ENCODE measurements at regions not wholly inside any gene's neighbourhood (a gene's known extent, or its start where the extent isn't known, plus 50 kb on each side); places are given as distances from the start of the nearest gene placed in this dataset.
"Not testable (repeated sequence)": the region's sequence is repeated elsewhere in the genome, so short reads cannot be mapped to it uniquely, and the experiment has no call there.

DNA sequence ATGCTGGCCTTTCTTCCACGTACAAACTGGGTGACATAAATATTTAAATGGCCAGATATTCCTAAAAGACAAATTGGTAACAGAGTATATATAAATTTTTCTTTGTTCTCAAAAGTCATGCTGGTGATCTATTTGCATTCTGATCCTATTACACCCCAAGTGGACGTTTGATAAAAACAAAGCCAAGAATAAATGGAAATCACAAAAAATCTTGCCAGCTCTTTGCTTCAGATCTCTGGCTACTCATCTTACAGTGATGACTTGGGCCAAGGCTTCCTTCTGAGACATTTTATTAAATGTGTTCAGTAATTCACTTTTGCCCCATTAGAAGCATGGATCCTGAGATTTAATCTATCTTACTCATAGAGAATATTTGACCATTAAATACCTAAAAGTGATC, 444.3 kb upstream of the PIK3R1 start:
- H3K79me2 ChIP-seq (ENCODE audit: insufficient read depth, low read length), result no peaks in the 10 kb centered on the region
- no peak overlapping the region for H3K4me3 ChIP-seq (ENCODE audit: insufficient read depth, low read depth, low read length)
- no peak for FAIRE-seq
- no peak overlapping the region for H3K27ac ChIP-seq (ENCODE audit: low read depth, low read length)
- H3K27me3 Mint-ChIP-seq (ENCODE audit: low read depth, unreplicated experiment), result no peaks in the 10 kb centered on the region
- no peaks in the 10 kb centered on the region for H3K9me3 Mint-ChIP-seq (ENCODE audit: unreplicated experiment)
- H3K9ac ChIP-seq (ENCODE audit: low read length), result no peak overlapping the region
- no peak overlapping the region for H2AFZ ChIP-seq (ENCODE audit: low read depth, low read length)
- no peaks in the 10 kb centered on the region for H3K27me3 ChIP-seq (ENCODE audit: insufficient read depth, low read length)
- no peak overlapping the region for H3K4me3 Mint-ChIP-seq (ENCODE audit: unreplicated experiment)
- H3K4me1 Mint-ChIP-seq (ENCODE audit: low read depth, unreplicated experiment), result peaks cover 8% of the 10 kb centered on the region
- H4K20me1 ChIP-seq (ENCODE audit: insufficient read depth, low read length), result no peaks in the 10 kb centered on the region
- DNase-seq (ENCODE audit: low read depth), result peak; percentile 43
- H3K36me3 ChIP-seq (ENCODE audit: insufficient read depth, low read length), result no peaks in the 10 kb centered on the region
- no peaks in the 10 kb centered on the region for H3K36me3 Mint-ChIP-seq (ENCODE audit: low read depth, unreplicated experiment)
- H3K4me2 ChIP-seq (ENCODE audit: low read length), result no peak overlapping the region
- H3K9me3 ChIP-seq (ENCODE audit: insufficient read depth, low read depth, low read length), result no peaks in the 10 kb centered on the region
- no peak overlapping the region for H3K27ac Mint-ChIP-seq (ENCODE audit: unreplicated experiment)
- TF ChIP-seq EZH2 (IDR thresholded peaks at IDR 0.05; ENCODE audit: insufficient read depth, low read length), result no peak
- TF ChIP-seq, protein P1, sequence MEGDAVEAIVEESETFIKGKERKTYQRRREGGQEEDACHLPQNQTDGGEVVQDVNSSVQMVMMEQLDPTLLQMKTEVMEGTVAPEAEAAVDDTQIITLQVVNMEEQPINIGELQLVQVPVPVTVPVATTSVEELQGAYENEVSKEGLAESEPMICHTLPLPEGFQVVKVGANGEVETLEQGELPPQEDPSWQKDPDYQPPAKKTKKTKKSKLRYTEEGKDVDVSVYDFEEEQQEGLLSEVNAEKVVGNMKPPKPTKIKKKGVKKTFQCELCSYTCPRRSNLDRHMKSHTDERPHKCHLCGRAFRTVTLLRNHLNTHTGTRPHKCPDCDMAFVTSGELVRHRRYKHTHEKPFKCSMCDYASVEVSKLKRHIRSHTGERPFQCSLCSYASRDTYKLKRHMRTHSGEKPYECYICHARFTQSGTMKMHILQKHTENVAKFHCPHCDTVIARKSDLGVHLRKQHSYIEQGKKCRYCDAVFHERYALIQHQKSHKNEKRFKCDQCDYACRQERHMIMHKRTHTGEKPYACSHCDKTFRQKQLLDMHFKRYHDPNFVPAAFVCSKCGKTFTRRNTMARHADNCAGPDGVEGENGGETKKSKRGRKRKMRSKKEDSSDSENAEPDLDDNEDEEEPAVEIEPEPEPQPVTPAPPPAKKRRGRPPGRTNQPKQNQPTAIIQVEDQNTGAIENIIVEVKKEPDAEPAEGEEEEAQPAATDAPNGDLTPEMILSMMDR (IDR thresholded peaks at IDR 0.05; ENCODE audit: insufficient read depth, low read depth, low read length), result no peak
- peaks cover 14% of the 10 kb centered on the region for H3K4me1 ChIP-seq (ENCODE audit: insufficient read depth, low read length)

DNA sequence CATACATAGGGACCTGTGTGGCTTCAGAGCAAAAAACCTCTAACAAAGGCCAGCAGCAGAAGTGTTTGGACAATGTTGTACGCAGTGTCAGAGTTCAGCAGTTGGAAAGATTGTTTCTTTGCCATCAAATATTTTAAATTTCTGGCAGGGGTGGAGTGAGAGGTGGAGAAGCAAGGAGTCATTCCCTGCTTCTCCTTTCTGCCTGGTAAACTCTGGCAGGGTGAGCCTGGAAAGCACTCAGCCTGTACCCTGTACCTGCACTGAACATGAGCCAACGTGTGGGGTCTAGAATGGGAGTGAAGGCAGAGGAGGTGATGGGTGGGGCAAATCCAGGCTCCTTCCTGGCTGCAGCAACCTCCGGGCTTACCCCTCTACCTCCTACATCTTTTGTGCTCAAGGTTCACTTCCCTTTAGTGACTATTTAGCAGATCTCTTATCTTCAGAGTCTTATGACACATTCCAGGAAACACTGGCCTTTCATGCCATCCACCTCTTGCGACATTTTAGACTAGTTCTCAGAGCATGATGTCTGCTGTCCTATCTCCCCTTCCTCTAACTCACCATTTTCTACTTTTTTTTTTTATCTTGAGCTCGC, 445.0 kb upstream of the PIK3R1 start:
- H3K9me3 ChIP-seq (ENCODE audit: insufficient read depth, low read depth, low read length), result no peaks in the 10 kb centered on the region
- Mint-ChIP-seq H3K9me3 (ENCODE audit: unreplicated experiment) (no peaks in the 10 kb centered on the region), H3K27me3 (ENCODE audit: low read depth, unreplicated experiment) (no peaks in the 10 kb centered on the region), H3K27ac (ENCODE audit: unreplicated experiment) (no peak overlapping the region), H3K4me1 (ENCODE audit: low read depth, unreplicated experiment) (peaks cover 8% of the 10 kb centered on the region), H3K4me3 (ENCODE audit: unreplicated experiment) (no peak overlapping the region), H3K36me3 (ENCODE audit: low read depth, unreplicated experiment) (no peaks in the 10 kb centered on the region)
- no peaks in the 10 kb centered on the region for H3K79me2 ChIP-seq (ENCODE audit: insufficient read depth, low read length)
- no peaks in the 10 kb centered on the region for H3K36me3 ChIP-seq (ENCODE audit: insufficient read depth, low read length)
- FAIRE-seq (no peak), DNase-seq (ENCODE audit: low read depth) (peak; percentile 36)
- no peak for TF ChIP-seq EZH2 (IDR thresholded peaks at IDR 0.05; ENCODE audit: insufficient read depth, low read length)
- TF ChIP-seq, protein P1 (IDR thresholded peaks at IDR 0.05; ENCODE audit: insufficient read depth, low read depth, low read length), result no peak
- no peak overlapping the region for H2AFZ ChIP-seq (ENCODE audit: low read depth, low read length)
- H3K9ac ChIP-seq (ENCODE audit: low read length), result no peak overlapping the region
- no peaks in the 10 kb centered on the region for H4K20me1 ChIP-seq (ENCODE audit: insufficient read depth, low read length)
- H3K27me3 ChIP-seq (ENCODE audit: insufficient read depth, low read length), result no peaks in the 10 kb centered on the region
- no peak overlapping the region for H3K4me3 ChIP-seq (ENCODE audit: insufficient read depth, low read depth, low read length)
- peaks cover 14% of the 10 kb centered on the region for H3K4me1 ChIP-seq (ENCODE audit: insufficient read depth, low read length)
- H3K27ac ChIP-seq (ENCODE audit: low read depth, low read length), result no peak overlapping the region
- H3K4me2 ChIP-seq (ENCODE audit: low read length), result no peak overlapping the region

DNA sequence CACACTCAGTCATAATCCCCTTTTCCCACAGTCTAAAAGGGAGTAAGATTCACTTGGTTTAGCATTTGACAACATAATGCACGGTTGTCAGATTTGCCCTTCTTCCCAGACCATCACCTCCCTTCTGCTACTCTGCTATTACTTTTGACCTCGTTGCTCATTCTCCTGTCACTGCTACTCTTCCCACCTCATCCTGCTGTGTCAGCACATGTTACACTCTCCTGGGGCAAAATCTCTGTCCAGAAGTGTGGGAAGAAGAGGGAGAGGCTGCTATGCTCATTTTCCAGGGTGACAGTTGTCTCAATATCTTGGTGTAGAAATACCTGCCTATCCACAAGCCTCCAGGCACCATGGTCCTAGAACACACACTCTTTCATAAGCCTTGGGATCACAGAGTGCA, 449.9 kb upstream of the PIK3R1 start:
- H3K4me3 ChIP-seq (ENCODE audit: insufficient read depth, low read depth, low read length), result no peak overlapping the region
- no peaks in the 10 kb centered on the region for H3K36me3 ChIP-seq (ENCODE audit: insufficient read depth, low read length)
- H4K20me1 ChIP-seq (ENCODE audit: insufficient read depth, low read length), result no peaks in the 10 kb centered on the region
- peaks cover 13% of the 10 kb centered on the region for H3K9me3 Mint-ChIP-seq (ENCODE audit: unreplicated experiment)
- DNase-seq (ENCODE audit: low read depth), result no peak
- TF ChIP-seq, protein P1 (IDR thresholded peaks at IDR 0.05; ENCODE audit: insufficient read depth, low read depth, low read length), result no peak
- TF ChIP-seq EZH2 (IDR thresholded peaks at IDR 0.05; ENCODE audit: insufficient read depth, low read length), result no peak
- H3K4me1 ChIP-seq (ENCODE audit: insufficient read depth, low read length), result no peaks in the 10 kb centered on the region
- FAIRE-seq, result no peak
- no peak overlapping the region for H3K27ac ChIP-seq (ENCODE audit: low read depth, low read length)
- no peak overlapping the region for H3K9ac ChIP-seq (ENCODE audit: low read length)
- H3K36me3 Mint-ChIP-seq (ENCODE audit: low read depth, unreplicated experiment), result no peaks in the 10 kb centered on the region
- H3K27me3 ChIP-seq (ENCODE audit: insufficient read depth, low read length), result no peaks in the 10 kb centered on the region
- no peak overlapping the region for H2AFZ ChIP-seq (ENCODE audit: low read depth, low read length)
- H3K4me2 ChIP-seq (ENCODE audit: low read length), result no peak overlapping the region
- H3K79me2 ChIP-seq (ENCODE audit: insufficient read depth, low read length), result no peaks in the 10 kb centered on the region
- no peaks in the 10 kb centered on the region for H3K4me1 Mint-ChIP-seq (ENCODE audit: low read depth, unreplicated experiment)
- H3K4me3 Mint-ChIP-seq (ENCODE audit: unreplicated experiment), result no peak overlapping the region
- H3K9me3 ChIP-seq (ENCODE audit: insufficient read depth, low read depth, low read length), result no peaks in the 10 kb centered on the region
- no peak overlapping the region for H3K27ac Mint-ChIP-seq (ENCODE audit: unreplicated experiment)
- no peaks in the 10 kb centered on the region for H3K27me3 Mint-ChIP-seq (ENCODE audit: low read depth, unreplicated experiment)

DNA sequence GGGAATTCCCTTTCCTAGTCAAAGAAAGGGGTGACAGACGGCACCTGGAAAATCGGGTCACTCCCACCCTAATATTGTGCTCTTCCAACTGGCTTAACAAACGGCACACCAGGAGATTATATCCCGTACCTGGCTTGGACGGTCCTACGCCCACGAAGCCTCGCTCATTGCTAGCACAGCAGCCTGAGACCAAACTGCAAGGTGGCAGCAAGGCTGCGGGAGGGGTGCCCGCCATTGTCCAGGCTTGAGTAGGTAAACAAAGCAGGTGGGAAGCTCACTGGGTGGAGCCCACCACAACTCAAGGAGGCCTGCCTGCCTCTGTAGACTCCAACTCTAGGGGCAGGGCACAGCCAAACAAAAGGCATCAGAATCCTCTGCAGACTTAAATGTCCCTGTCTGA, 457.8 kb upstream of the PIK3R1 start:
- not testable (repeated sequence) for H3K9me3 ChIP-seq (ENCODE audit: insufficient read depth, low read depth, low read length); H3K27ac Mint-ChIP-seq (ENCODE audit: unreplicated experiment); H3K4me3 Mint-ChIP-seq (ENCODE audit: unreplicated experiment); H3K4me1 ChIP-seq (ENCODE audit: insufficient read depth, low read length); H4K20me1 ChIP-seq (ENCODE audit: insufficient read depth, low read length); H3K4me1 Mint-ChIP-seq (ENCODE audit: low read depth, unreplicated experiment); H3K27me3 Mint-ChIP-seq (ENCODE audit: low read depth, unreplicated experiment); H3K79me2 ChIP-seq (ENCODE audit: insufficient read depth, low read length); FAIRE-seq; H3K27me3 ChIP-seq (ENCODE audit: insufficient read depth, low read length); H3K36me3 Mint-ChIP-seq (ENCODE audit: low read depth, unreplicated experiment); DNase-seq (ENCODE audit: low read depth); H3K4me2 ChIP-seq (ENCODE audit: low read length); H3K4me3 ChIP-seq (ENCODE audit: insufficient read depth, low read depth, low read length); H3K36me3 ChIP-seq (ENCODE audit: insufficient read depth, low read length); H3K27ac ChIP-seq (ENCODE audit: low read depth, low read length); H3K9ac ChIP-seq (ENCODE audit: low read length); H2AFZ ChIP-seq (ENCODE audit: low read depth, low read length)
- H3K9me3 Mint-ChIP-seq (ENCODE audit: unreplicated experiment), result peaks cover 23% of the 10 kb centered on the region

Data from astrocyte (in vitro differentiated cells and primary cell).